ENCODE measurements at regions not wholly inside any gene's neighbourhood (a gene's known extent, or its start where the extent isn't known, plus 50 kb on each side); places are given as distances from the start of the nearest gene placed in this dataset.
"Not testable (repeated sequence)": the region's sequence is repeated elsewhere in the genome, so short reads cannot be mapped to it uniquely, and the experiment has no call there.

DNA sequence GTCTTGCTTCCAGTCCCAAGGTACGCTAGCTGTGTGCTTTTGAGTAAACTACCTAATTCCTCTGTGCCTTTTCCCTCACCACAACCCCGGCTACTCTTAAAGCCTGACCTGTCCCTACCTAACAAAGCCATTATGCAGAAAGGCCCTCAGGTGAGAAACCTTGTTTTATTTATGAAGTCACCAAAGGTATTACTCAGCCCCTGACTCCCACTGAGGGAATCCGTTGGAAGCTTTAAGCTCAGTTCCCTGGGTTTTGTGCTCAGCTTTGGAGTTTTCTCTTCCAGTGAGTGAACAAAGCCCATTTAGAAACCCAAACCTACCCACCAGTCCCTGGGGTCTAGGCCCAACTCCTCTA lies 90.9 kb downstream of the APIP start:
- no peaks in the 10 kb centered on the region for H3K9me3 ChIP-seq
- H3K27ac ChIP-seq: peak overlapping the region in 1 of 4 donors; percentile 12
- H3K4me1 ChIP-seq: peaks cover 0 to 18% (median 0%) of the 10 kb centered on the region in 4 donors
- H3K27me3 ChIP-seq: no peaks in the 10 kb centered on the region
- WGBS, 2 donors: 51 to 59% methylated on average over 3 of the region's 3 CpGs
- DNase-seq (ENCODE audit: low spot score in 2 of 2): no peak
- no peak for TF ChIP-seq POLR2A (IDR thresholded peaks at IDR 0.05)
- TF ChIP-seq, protein P1, sequence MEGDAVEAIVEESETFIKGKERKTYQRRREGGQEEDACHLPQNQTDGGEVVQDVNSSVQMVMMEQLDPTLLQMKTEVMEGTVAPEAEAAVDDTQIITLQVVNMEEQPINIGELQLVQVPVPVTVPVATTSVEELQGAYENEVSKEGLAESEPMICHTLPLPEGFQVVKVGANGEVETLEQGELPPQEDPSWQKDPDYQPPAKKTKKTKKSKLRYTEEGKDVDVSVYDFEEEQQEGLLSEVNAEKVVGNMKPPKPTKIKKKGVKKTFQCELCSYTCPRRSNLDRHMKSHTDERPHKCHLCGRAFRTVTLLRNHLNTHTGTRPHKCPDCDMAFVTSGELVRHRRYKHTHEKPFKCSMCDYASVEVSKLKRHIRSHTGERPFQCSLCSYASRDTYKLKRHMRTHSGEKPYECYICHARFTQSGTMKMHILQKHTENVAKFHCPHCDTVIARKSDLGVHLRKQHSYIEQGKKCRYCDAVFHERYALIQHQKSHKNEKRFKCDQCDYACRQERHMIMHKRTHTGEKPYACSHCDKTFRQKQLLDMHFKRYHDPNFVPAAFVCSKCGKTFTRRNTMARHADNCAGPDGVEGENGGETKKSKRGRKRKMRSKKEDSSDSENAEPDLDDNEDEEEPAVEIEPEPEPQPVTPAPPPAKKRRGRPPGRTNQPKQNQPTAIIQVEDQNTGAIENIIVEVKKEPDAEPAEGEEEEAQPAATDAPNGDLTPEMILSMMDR (IDR thresholded peaks at IDR 0.05): no peak
- TF ChIP-seq EP300 (IDR thresholded peaks at IDR 0.05): no peak
- H3K36me3 ChIP-seq: no peaks in the 10 kb centered on the region
- no peak overlapping the region for H3K4me3 ChIP-seq

DNA sequence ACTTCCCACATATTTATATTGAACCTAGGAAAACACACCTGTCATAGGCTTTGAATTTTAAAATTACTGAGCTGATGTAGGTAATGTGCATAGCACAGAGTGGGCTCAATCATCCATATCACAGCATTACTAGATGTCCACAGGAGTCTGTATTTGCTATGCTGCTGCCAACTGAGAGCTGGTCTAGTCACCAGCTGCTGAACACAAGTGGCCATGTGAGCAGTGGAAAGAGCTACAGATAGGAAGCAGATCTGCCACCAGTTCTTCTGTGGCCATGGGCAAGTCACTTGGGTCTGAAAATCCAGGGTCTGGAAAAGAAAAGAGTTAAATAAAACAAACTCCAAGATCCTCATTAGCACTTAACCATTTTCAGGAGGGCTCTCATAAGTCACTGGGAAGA lies 91.8 kb downstream of the APIP start:
- Histone ChIP-seq H3K4me1 (peaks cover 0 to 18% (median 0%) of the 10 kb centered on the region in 4 donors), H3K9me3 (no peaks in the 10 kb centered on the region), H3K36me3 (no peaks in the 10 kb centered on the region), H3K27me3 (no peaks in the 10 kb centered on the region), H3K4me3 (no peak overlapping the region), H3K27ac (peak overlapping the region in 1 of 4 donors; percentile 12)
- DNase-seq (ENCODE audit: low spot score in 2 of 2): no peak
- TF ChIP-seq POLR2A (IDR thresholded peaks at IDR 0.05) (no peak), EP300 (IDR thresholded peaks at IDR 0.05) (no peak)
- TF ChIP-seq, protein P1 (IDR thresholded peaks at IDR 0.05): no peak

DNA sequence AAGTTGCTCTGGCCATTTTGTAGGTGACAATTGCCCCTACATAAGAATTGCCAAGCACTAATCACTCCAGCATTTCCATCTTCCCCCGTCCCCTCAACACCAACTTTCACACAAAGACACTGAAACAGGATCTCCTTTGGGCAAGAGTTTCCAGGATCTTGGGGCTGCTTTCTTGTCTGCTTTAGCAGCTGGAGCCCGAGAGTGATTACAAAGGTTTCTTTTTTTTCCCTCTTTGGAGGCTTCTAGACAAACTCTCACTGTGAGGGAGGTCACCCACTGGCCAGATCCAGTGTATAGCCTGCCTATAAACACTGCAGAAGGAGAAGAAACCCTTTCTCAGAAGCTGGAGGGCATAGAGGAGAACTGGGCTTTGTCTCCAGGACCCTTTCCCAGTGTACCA lies 92.5 kb downstream of the APIP start:
- H3K27ac ChIP-seq: no peak overlapping the region
- WGBS, 2 donors: 27 to 31% methylated on average over 2 of the region's 2 CpGs
- TF ChIP-seq POLR2A (IDR thresholded peaks at IDR 0.05) (no peak), EP300 (IDR thresholded peaks at IDR 0.05) (no peak)
- TF ChIP-seq, protein P1 (IDR thresholded peaks at IDR 0.05): no peak

DNA sequence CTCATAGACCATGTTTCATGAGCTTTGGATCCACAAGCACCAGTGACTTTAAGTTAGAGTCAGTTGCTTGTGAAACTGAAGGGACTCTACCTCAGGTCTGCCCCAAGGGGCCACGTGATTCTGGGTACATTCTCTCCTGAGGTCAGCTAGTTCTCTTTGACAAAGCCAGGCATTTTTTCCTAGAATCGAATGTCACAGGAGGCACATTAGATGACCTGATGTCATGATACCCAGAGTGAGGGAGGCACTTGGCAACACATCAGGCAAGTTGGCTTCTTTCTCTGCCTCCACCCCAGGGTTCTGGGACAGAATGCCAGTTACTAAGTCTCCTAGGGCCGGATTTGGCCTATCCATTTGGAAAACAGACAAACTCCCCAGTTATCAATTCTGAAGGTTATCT lies 93.0 kb downstream of the APIP start:
- no peak for DNase-seq (ENCODE audit: low spot score in 2 of 2)
- H3K4me1 ChIP-seq: peaks cover 0 to 18% (median 0%) of the 10 kb centered on the region in 4 donors
- no peaks in the 10 kb centered on the region for H3K36me3 ChIP-seq
- no peaks in the 10 kb centered on the region for H3K27me3 ChIP-seq
- no peaks in the 10 kb centered on the region for H3K9me3 ChIP-seq
- TF ChIP-seq, protein P1 (IDR thresholded peaks at IDR 0.05): no peak
- no peak for TF ChIP-seq EP300 (IDR thresholded peaks at IDR 0.05)
- no peak for TF ChIP-seq POLR2A (IDR thresholded peaks at IDR 0.05)
- 46 to 59% methylated on average over 3 of the region's 3 CpGs for WGBS, 2 donors
- no peak overlapping the region for H3K27ac ChIP-seq
- H3K4me3 ChIP-seq: no peak overlapping the region

More for the DNA sequence above, 92.5 kb downstream of the APIP start:
- peaks cover 0 to 18% (median 0%) of the 10 kb centered on the region in 4 donors for H3K4me1 ChIP-seq
- H3K9me3 ChIP-seq: no peaks in the 10 kb centered on the region
- no peaks in the 10 kb centered on the region for H3K27me3 ChIP-seq
- DNase-seq (ENCODE audit: low spot score in 2 of 2): no peak
- no peaks in the 10 kb centered on the region for H3K36me3 ChIP-seq
- no peak overlapping the region for H3K4me3 ChIP-seq

DNA sequence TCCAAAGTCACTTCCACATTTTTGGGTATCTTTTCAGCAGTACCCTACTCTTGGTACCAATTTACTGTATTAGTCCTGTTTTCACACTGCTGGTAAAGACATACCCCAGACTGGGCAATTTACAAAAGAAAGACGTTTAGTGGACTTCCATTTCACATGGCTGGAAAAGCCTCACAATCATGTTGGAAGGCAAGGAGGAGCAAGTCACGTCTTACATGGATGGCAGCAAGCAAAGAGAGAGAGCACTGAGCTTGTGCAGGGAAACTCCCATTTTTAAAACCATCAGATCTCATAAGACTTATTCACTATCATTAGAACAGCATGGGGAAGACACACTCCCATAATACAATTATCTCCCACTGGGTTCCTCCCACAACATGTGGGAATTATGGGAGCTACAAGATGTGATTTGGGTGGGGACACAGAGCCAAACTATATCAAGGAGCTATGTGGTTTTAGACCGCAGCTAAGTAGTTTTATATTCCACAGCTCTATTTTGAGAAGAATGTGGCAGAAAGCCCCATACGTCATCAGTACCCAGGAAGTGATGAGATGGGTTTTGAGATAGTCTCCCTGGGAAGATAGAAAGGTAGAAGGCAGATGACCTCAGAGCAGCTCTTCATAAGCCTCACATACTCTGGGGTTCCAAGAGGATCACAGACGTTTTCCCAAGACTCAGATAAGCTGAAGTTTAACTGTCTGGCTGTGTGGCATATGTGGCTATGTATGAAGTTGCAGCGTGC lies 96.3 kb downstream of the APIP start:
- H3K27me3 ChIP-seq: no peaks in the 10 kb centered on the region
- TF ChIP-seq POLR2A (IDR thresholded peaks at IDR 0.05) (no peak), EP300 (IDR thresholded peaks at IDR 0.05) (no peak)
- TF ChIP-seq, protein P1 (IDR thresholded peaks at IDR 0.05): no peak
- H3K4me1 ChIP-seq: peaks cover 0 to 18% (median 0%) of the 10 kb centered on the region in 4 donors
- H3K4me3 ChIP-seq: no peak overlapping the region
- no peak overlapping the region for H3K27ac ChIP-seq
- WGBS, 2 donors: 80 to 89% methylated on average over 6 of the region's 6 CpGs
- no peaks in the 10 kb centered on the region for H3K9me3 ChIP-seq
- DNase-seq (ENCODE audit: low spot score in 2 of 2): no peak
- no peaks in the 10 kb centered on the region for H3K36me3 ChIP-seq

DNA sequence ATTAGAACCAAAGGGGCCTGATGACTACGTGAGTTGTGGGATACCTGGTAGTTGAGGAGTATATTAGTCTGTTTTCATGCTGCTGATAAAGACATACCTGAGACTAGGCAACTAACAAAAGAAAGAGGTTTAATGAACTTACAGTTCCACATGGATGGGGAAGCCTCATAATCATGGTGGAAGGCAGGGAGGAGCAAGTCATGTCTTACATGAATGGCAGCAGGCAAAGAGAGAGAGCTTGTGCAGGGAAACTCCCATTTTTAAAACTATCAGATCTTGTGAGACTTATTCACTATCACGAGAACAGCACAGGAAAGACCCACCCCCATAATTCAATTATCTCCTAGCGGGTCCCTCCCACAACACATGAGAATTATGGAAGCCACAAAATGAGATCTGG lies 98.4 kb downstream of the APIP start:
- not testable (repeated sequence) for H3K4me3 ChIP-seq; H3K36me3 ChIP-seq; DNase-seq (ENCODE audit: low spot score in 2 of 2); H3K27me3 ChIP-seq; H3K27ac ChIP-seq; H3K4me1 ChIP-seq; H3K9me3 ChIP-seq
- 74 to 80% methylated on average over 3 of the region's 3 CpGs for WGBS, 2 donors
